Head of caudate nucleus (tissue), 42 donors: ENCODE measurements at regions not wholly inside any gene's neighbourhood (a gene's known extent, or its start where the extent isn't known, plus 50 kb on each side); places are given as distances from the start of the nearest gene placed in this dataset.
"Not testable (repeated sequence)": the region's sequence is repeated elsewhere in the genome, so short reads cannot be mapped to it uniquely, and the experiment has no call there.

Experiments
- DNase-seq, 42 donors: peaks; one replicate each; pipeline versions ENCODE4 v3.0.0 to v3.0.0-alpha.2; 2020 to 2021; ENCODE audit warnings: mixed read lengths in 7 of 42
- intact Hi-C: fragments of 100-400 bp; cut with DNase I; formaldehyde crosslinking; loops from one replicate; pipeline ENCODE4 v1.15.0; 2022

GRCh38 chr4:95779447-95779846 lies 60.4 kb upstream of the PDHA2 start:
- no peak for DNase-seq
- intact Hi-C loops, result no loop called here

- intact Hi-C loops, result no loop called here
- no peak for DNase-seq
These were observed 61.2 kb upstream of the PDHA2 start for GRCh38 chr4:95778666-95779065.

- intact Hi-C loops, result not testable (repeated sequence)
These were observed 69.3 kb upstream of the PDHA2 start for GRCh38 chr4:95770605-95771004.

GRCh38 chr4:95764961-95765360 lies 74.9 kb upstream of the PDHA2 start:
- no peak for DNase-seq
- intact Hi-C loops, result no loop called here

More at GRCh38 chr4:95770605-95771004, 69.3 kb upstream of the PDHA2 start:
- not testable (repeated sequence) for DNase-seq

GRCh38 chr4:95761871-95762270 lies 78.0 kb upstream of the PDHA2 start:
- intact Hi-C loops, result no loop called here
- no peak for DNase-seq

- DNase-seq, result no peak
- intact Hi-C loops, result no loop called here
These were observed 78.5 kb upstream of the PDHA2 start for GRCh38 chr4:95761426-95761825.

- DNase-seq, intact Hi-C loops: not testable (repeated sequence)
These were observed 79.2 kb upstream of the PDHA2 start for GRCh38 chr4:95760646-95761045.

GRCh38 chr4:95758001-95758400 lies 81.9 kb upstream of the PDHA2 start:
- intact Hi-C loops, result no loop called here
- DNase-seq, result no peak

GRCh38 chr4:95754667-95755066 lies 85.2 kb upstream of the PDHA2 start:
- no peak for DNase-seq
- intact Hi-C loops, result no loop called here

GRCh38 chr4:95749204-95749603 lies 90.7 kb upstream of the PDHA2 start:
- intact Hi-C loops, result no loop called here
- no peak for DNase-seq

GRCh38 chr4:95742872-95743271 lies 97.0 kb upstream of the PDHA2 start:
- intact Hi-C loops, result no loop called here
- no peak for DNase-seq

GRCh38 chr4:95742179-95742578 lies 97.7 kb upstream of the PDHA2 start:
- intact Hi-C loops, result no loop called here

GRCh38 chr4:95732061-95732460 lies 107.8 kb upstream of the PDHA2 start:
- intact Hi-C loops, result no loop called here
- DNase-seq, result no peak

More at GRCh38 chr4:95742179-95742578, 97.7 kb upstream of the PDHA2 start:
- DNase-seq, result no peak

GRCh38 chr4:95729596-95729995 lies 110.3 kb upstream of the PDHA2 start:
- intact Hi-C loops, result no loop called here
- DNase-seq, result no peak

- no peak for DNase-seq
- intact Hi-C loops, result no loop called here
These were observed 111.7 kb upstream of the PDHA2 start for GRCh38 chr4:95728145-95728544.

- DNase-seq, result no peak
These were observed 124.1 kb upstream of the PDHA2 start for GRCh38 chr4:95715830-95716229.

GRCh38 chr4:95714571-95714970 lies 125.3 kb upstream of the PDHA2 start:
- intact Hi-C loops, result no loop called here
- no peak for DNase-seq

More at GRCh38 chr4:95715830-95716229, 124.1 kb upstream of the PDHA2 start:
- intact Hi-C loops, result no loop called here

- intact Hi-C loops, result no loop called here
- DNase-seq, result no peak
These were observed 134.6 kb upstream of the PDHA2 start for GRCh38 chr4:95705323-95705722.

GRCh38 chr4:95701500-95702170 lies 138.3 kb upstream of the PDHA2 start:
- intact Hi-C loops, result no loop called here
- no peak for DNase-seq

- intact Hi-C loops, result no loop called here
- no peak for DNase-seq
These were observed 145.5 kb upstream of the PDHA2 start for GRCh38 chr4:95694411-95694810.

GRCh38 chr4:95693594-95693993 lies 144.8 kb upstream of the UNC5C start:
- DNase-seq, result peak in 1 of 42 donors; percentile 1
- intact Hi-C loops, result no loop called here

GRCh38 chr4:95676190-95676589 lies 127.4 kb upstream of the UNC5C start:
- DNase-seq, result no peak
- intact Hi-C loops, result no loop called here
